ENCODE measurements at regions not wholly inside any gene's neighbourhood (a gene's known extent, or its start where the extent isn't known, plus 50 kb on each side); places are given as distances from the start of the nearest gene placed in this dataset.

DNA sequence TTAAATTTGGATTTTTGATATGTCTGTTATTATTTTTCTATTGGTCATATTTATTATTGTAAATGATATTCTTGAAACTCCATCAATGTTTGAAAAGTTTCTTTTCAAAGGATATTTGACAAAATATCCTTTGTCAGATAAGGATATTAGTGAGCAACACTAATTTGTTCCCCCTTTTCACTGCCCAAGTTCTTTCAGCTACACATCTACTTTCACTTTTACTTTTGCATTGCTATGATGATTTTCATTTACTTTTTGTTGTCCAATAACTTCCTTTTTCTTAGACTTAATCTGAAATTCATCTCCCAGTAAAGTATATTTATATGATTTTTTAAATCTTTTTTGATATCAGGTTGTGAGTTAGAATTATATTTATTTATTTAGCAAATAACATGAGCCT is 542.3 kb upstream of the ADGRL3 start:
- no peak for TF ChIP-seq POLR2A (IDR thresholded peaks at IDR 0.05)
- TF ChIP-seq, protein P1, sequence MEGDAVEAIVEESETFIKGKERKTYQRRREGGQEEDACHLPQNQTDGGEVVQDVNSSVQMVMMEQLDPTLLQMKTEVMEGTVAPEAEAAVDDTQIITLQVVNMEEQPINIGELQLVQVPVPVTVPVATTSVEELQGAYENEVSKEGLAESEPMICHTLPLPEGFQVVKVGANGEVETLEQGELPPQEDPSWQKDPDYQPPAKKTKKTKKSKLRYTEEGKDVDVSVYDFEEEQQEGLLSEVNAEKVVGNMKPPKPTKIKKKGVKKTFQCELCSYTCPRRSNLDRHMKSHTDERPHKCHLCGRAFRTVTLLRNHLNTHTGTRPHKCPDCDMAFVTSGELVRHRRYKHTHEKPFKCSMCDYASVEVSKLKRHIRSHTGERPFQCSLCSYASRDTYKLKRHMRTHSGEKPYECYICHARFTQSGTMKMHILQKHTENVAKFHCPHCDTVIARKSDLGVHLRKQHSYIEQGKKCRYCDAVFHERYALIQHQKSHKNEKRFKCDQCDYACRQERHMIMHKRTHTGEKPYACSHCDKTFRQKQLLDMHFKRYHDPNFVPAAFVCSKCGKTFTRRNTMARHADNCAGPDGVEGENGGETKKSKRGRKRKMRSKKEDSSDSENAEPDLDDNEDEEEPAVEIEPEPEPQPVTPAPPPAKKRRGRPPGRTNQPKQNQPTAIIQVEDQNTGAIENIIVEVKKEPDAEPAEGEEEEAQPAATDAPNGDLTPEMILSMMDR (IDR thresholded peaks at IDR 0.05) = no peak
